Astrocyte (in vitro differentiated cells and primary cell): ENCODE measurements at regions not wholly inside any gene's neighbourhood (a gene's known extent, or its start where the extent isn't known, plus 50 kb on each side); places are given as distances from the start of the nearest gene placed in this dataset.

Experiments
- DNase-seq: peaks from one replicate; pipeline ENCODE4 v3.0.0-alpha.2; 2010; ENCODE audit warnings: low read depth
- FAIRE-seq: peaks from 2 replicates; lab custom pipeline; 2011; peaks lifted over from hg19 to GRCh38; lab: Jason Lieb, UNC
- H2AFZ ChIP-seq: 2 replicates; pipeline ENCODE4 v1.6.0; 2012; ENCODE audit warnings: low read depth, low read length, inconsistent platforms
- H3K27ac ChIP-seq: 2 replicates; pipeline ENCODE4 v1.5.1; 2011; ENCODE audit warnings: low read depth, low read length, inconsistent platforms
- H3K27me3 ChIP-seq: 2 replicates; pipeline ENCODE4 v1.6.0; 2011; ENCODE audit warnings: low read length, inconsistent platforms; ENCODE audit not compliant: insufficient read depth
- H3K36me3 ChIP-seq: 2 replicates; pipeline ENCODE4 v1.5.1; 2011; ENCODE audit warnings: low read length, inconsistent platforms; ENCODE audit not compliant: insufficient read depth
- H3K4me1 ChIP-seq: 2 replicates; pipeline ENCODE4 v1.5.1; 2011; ENCODE audit warnings: low read length, inconsistent platforms; ENCODE audit not compliant: insufficient read depth
- H3K4me2 ChIP-seq: 2 replicates; pipeline ENCODE4 v1.6.0; 2012; ENCODE audit warnings: low read length, inconsistent platforms
- H3K4me3 ChIP-seq: 2 replicates; pipeline ENCODE4 v1.5.1; 2011; ENCODE audit warnings: low read depth, mild to moderate bottlenecking, low read length, inconsistent platforms; ENCODE audit not compliant: insufficient read depth
- H3K79me2 ChIP-seq: 2 replicates; pipeline ENCODE4 v1.6.0; 2012; ENCODE audit warnings: mild to moderate bottlenecking, low read length, inconsistent platforms; ENCODE audit not compliant: insufficient read depth
- H3K9ac ChIP-seq: 2 replicates; pipeline ENCODE4 v1.6.0; 2012; ENCODE audit warnings: mild to moderate bottlenecking, low read length, inconsistent platforms
- H3K9me3 ChIP-seq: 2 replicates; pipeline ENCODE4 v1.5.1; 2012; ENCODE audit warnings: low read depth, mild to moderate bottlenecking, low read length, inconsistent platforms; ENCODE audit not compliant: insufficient read depth
- H4K20me1 ChIP-seq: 2 replicates; pipeline ENCODE4 v1.6.0; 2012; ENCODE audit warnings: low read length, inconsistent platforms; ENCODE audit not compliant: insufficient read depth
- H3K27ac Mint-ChIP-seq: one replicate; pipeline ENCODE4 v1.8.0; 2021; ENCODE audit warnings: mild to moderate bottlenecking, mixed read lengths; ENCODE audit not compliant: unreplicated experiment
- H3K27me3 Mint-ChIP-seq: one replicate; pipeline ENCODE4 v1.8.0; 2021; ENCODE audit warnings: low read depth, mixed read lengths; ENCODE audit not compliant: unreplicated experiment
- H3K36me3 Mint-ChIP-seq: one replicate; pipeline ENCODE4 v1.8.0; 2021; ENCODE audit warnings: low read depth, mixed read lengths; ENCODE audit not compliant: unreplicated experiment
- H3K4me1 Mint-ChIP-seq: one replicate; pipeline ENCODE4 v1.8.0; 2021; ENCODE audit warnings: low read depth, mixed read lengths; ENCODE audit not compliant: unreplicated experiment
- H3K4me3 Mint-ChIP-seq: one replicate; pipeline ENCODE4 v1.8.0; 2021; ENCODE audit warnings: mild to moderate bottlenecking, moderate library complexity, mixed read lengths; ENCODE audit not compliant: unreplicated experiment
- H3K9me3 Mint-ChIP-seq: one replicate; pipeline ENCODE4 v1.8.0; 2021; ENCODE audit warnings: mild to moderate bottlenecking, mixed read lengths; ENCODE audit not compliant: unreplicated experiment
- CTCF ChIP-seq: IDR thresholded peaks from 2 replicates; pipeline ENCODE4 v1.5.1; 2011; ENCODE audit warnings: low read depth, mild to moderate bottlenecking, inconsistent platforms, low read length, moderate library complexity; ENCODE audit not compliant: insufficient read depth
- EZH2 ChIP-seq: IDR thresholded peaks from 2 replicates; pipeline ENCODE4 v1.6.1; 2012; ENCODE audit warnings: mild to moderate bottlenecking, low read length, inconsistent platforms; ENCODE audit not compliant: insufficient read depth

- Histone ChIP-seq H2AFZ (no peak overlapping the region), H3K27me3 (peaks cover 23% of the 10 kb centered on the region), H3K27ac (no peak overlapping the region), H3K9me3 (no peaks in the 10 kb centered on the region), H3K4me3 (no peak overlapping the region), H3K4me2 (no peak overlapping the region), H3K9ac (no peak overlapping the region), H3K4me1 (peaks cover 9% of the 10 kb centered on the region), H3K36me3 (no peaks in the 10 kb centered on the region), H3K79me2 (no peaks in the 10 kb centered on the region), H4K20me1 (no peaks in the 10 kb centered on the region)
- no peaks in the 10 kb centered on the region for H3K36me3 Mint-ChIP-seq
- peaks cover 3% of the 10 kb centered on the region for H3K9me3 Mint-ChIP-seq
- H3K27ac Mint-ChIP-seq = no peak overlapping the region
- H3K27me3 Mint-ChIP-seq = peaks cover 14% of the 10 kb centered on the region
- no peak overlapping the region for H3K4me3 Mint-ChIP-seq
- DNase-seq (no peak), FAIRE-seq (no peak)
- TF ChIP-seq EZH2 = no peak
- TF ChIP-seq CTCF = no peak
- peaks cover 7% of the 10 kb centered on the region for H3K4me1 Mint-ChIP-seq
Measured at GRCh38 chr1:119294199-119294598, 74.4 kb upstream of the HAO2 start.

- H3K27ac ChIP-seq = no peak overlapping the region
- H3K36me3 Mint-ChIP-seq = no peaks in the 10 kb centered on the region
- H3K9me3 Mint-ChIP-seq = peaks cover 3% of the 10 kb centered on the region
- DNase-seq = no peak
- H3K9me3 ChIP-seq = no peaks in the 10 kb centered on the region
- no peaks in the 10 kb centered on the region for H3K36me3 ChIP-seq
- H3K4me3 Mint-ChIP-seq = no peak overlapping the region
- peaks cover 7% of the 10 kb centered on the region for H3K4me1 Mint-ChIP-seq
- no peak overlapping the region for H3K9ac ChIP-seq
- FAIRE-seq = no peak
- peaks cover 23% of the 10 kb centered on the region for H3K27me3 ChIP-seq
- H2AFZ ChIP-seq = no peak overlapping the region
- no peaks in the 10 kb centered on the region for H3K79me2 ChIP-seq
- H3K27me3 Mint-ChIP-seq = peaks cover 18% of the 10 kb centered on the region
- H3K4me1 ChIP-seq = peaks cover 6% of the 10 kb centered on the region
- no peaks in the 10 kb centered on the region for H4K20me1 ChIP-seq
- no peak overlapping the region for H3K4me3 ChIP-seq
- H3K4me2 ChIP-seq = no peak overlapping the region
- TF ChIP-seq EZH2 = no peak
- no peak for TF ChIP-seq CTCF
- no peak overlapping the region for H3K27ac Mint-ChIP-seq
Measured at GRCh38 chr1:119294722-119295121, 73.9 kb upstream of the HAO2 start.

GRCh38 chr1:119298687-119299303 lies 69.8 kb upstream of the HAO2 start:
- no peak overlapping the region for H3K4me3 ChIP-seq
- H3K4me3 Mint-ChIP-seq = no peak overlapping the region
- H3K27ac ChIP-seq = no peak overlapping the region
- no peak overlapping the region for H2AFZ ChIP-seq
- no peak overlapping the region for H3K27ac Mint-ChIP-seq
- H3K79me2 ChIP-seq = no peaks in the 10 kb centered on the region
- no peaks in the 10 kb centered on the region for H4K20me1 ChIP-seq
- TF ChIP-seq CTCF (no peak), EZH2 (no peak)
- H3K4me1 Mint-ChIP-seq = peaks cover 2% of the 10 kb centered on the region
- H3K9ac ChIP-seq = no peak overlapping the region
- H3K9me3 Mint-ChIP-seq = peaks cover 3% of the 10 kb centered on the region
- H3K36me3 Mint-ChIP-seq = no peaks in the 10 kb centered on the region
- FAIRE-seq (no peak), DNase-seq (peak; percentile 75)
- peaks cover 36% of the 10 kb centered on the region for H3K27me3 Mint-ChIP-seq
- peaks cover 6% of the 10 kb centered on the region for H3K4me1 ChIP-seq
- H3K4me2 ChIP-seq = no peak overlapping the region
- H3K36me3 ChIP-seq = no peaks in the 10 kb centered on the region
- H3K27me3 ChIP-seq = peaks cover 40% of the 10 kb centered on the region
- H3K9me3 ChIP-seq = no peaks in the 10 kb centered on the region
